C4-2B (cell line): ENCODE measurements at regions not wholly inside any gene's neighbourhood (a gene's known extent, or its start where the extent isn't known, plus 50 kb on each side); places are given as distances from the start of the nearest gene placed in this dataset.

Experiments used
- ZFX ChIP-seq: fragments of 450-650 bp; IDR thresholded peaks from 2 replicates; pipeline ENCODE4 v1.6.1; 2017
- TF ChIP-seq, protein P1 (sequence below): fragments of 450-650 bp; conservative IDR thresholded peaks from 2 replicates; pipeline ENCODE4 v1.5.1; 2017; ENCODE audit warnings: mild to moderate bottlenecking

DNA sequence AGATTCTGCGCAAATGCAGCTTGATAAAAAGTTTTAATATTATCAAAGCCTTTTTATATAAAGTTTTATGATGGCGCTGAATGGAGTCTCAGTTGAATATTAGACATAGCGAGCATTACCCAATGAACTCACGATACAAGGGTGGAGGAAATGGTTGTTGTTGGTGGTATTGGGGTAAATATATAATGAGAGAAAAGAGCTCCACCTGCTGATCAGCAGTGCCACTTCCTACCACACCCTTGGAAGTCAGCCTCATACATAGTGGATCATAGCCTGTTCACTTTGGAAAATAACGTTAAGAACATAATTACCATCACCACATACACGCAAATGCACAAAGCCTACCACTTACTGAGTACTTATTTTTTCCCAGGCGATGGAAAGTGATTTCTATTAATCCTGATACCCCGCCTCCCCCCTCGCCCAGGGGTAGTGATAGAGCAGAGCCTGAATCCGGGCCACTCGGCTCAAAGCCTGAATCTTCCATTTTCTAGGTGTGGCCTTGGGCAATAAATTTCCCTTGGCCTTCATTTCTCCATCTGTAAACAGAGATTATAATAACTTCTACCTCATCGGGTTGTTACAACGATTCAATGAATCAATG is 358.3 kb downstream of the KLF5 start:
- TF ChIP-seq, protein P1, sequence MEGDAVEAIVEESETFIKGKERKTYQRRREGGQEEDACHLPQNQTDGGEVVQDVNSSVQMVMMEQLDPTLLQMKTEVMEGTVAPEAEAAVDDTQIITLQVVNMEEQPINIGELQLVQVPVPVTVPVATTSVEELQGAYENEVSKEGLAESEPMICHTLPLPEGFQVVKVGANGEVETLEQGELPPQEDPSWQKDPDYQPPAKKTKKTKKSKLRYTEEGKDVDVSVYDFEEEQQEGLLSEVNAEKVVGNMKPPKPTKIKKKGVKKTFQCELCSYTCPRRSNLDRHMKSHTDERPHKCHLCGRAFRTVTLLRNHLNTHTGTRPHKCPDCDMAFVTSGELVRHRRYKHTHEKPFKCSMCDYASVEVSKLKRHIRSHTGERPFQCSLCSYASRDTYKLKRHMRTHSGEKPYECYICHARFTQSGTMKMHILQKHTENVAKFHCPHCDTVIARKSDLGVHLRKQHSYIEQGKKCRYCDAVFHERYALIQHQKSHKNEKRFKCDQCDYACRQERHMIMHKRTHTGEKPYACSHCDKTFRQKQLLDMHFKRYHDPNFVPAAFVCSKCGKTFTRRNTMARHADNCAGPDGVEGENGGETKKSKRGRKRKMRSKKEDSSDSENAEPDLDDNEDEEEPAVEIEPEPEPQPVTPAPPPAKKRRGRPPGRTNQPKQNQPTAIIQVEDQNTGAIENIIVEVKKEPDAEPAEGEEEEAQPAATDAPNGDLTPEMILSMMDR, result peak; percentile 33
- no peak for TF ChIP-seq ZFX
